Lung (tissue), 11 donors: ENCODE measurements at regions not wholly inside any gene's neighbourhood (a gene's known extent, or its start where the extent isn't known, plus 50 kb on each side); places are given as distances from the start of the nearest gene placed in this dataset.
"Not testable (repeated sequence)": the region's sequence is repeated elsewhere in the genome, so short reads cannot be mapped to it uniquely, and the experiment has no call there.

ENCODE experiments used
- ATAC-seq: fragments of 200-7000 bp; cut with Tn5 transposase; one replicate; pipeline ENCODE4 v1.9.1; 2020; ENCODE audit warnings: moderate number of reproducible peaks; ENCODE audit not compliant: insufficient read depth, low FRiP score
- DNase-seq, 3 donors: peaks; one replicate each; pipeline ENCODE4 v3.0.0-alpha.2; 2013 to 2017
- H3K27ac ChIP-seq, 2 donors: one replicate each; pipeline ENCODE4 v1.5.1; 2013; ENCODE audit warnings: mild to moderate bottlenecking in 2 of 2, moderate library complexity in 2 of 2, control low read depth in 1 of 2, inconsistent platforms in 1 of 2, low read depth in 1 of 2, low read length in 1 of 2
- H3K27me3 ChIP-seq, 3 donors: one replicate each; pipeline ENCODE4 v1.5.1; 2013; ENCODE audit warnings: low read length in 2 of 3; ENCODE audit not compliant: control insufficient read depth in 3 of 3, insufficient read depth in 3 of 3
- H3K36me3 ChIP-seq, 4 donors: one replicate each; pipeline ENCODE4 v1.5.1; 2013; ENCODE audit warnings: low read length in 4 of 4, mild to moderate bottlenecking in 1 of 4, moderate library complexity in 1 of 4; ENCODE audit not compliant: control insufficient read depth in 4 of 4, insufficient read depth in 4 of 4
- H3K4me1 ChIP-seq, 5 donors: one replicate each; pipeline ENCODE4 v1.5.1; 2013; ENCODE audit warnings: low read length in 5 of 5, mild to moderate bottlenecking in 2 of 5, moderate library complexity in 1 of 5; ENCODE audit not compliant: control insufficient read depth in 5 of 5, insufficient read depth in 5 of 5
- H3K4me3 ChIP-seq: one replicate; pipeline ENCODE4 v1.5.1; 2013; ENCODE audit warnings: mild to moderate bottlenecking, control low read depth, moderate library complexity
- H3K9ac ChIP-seq, 2 donors: one replicate each; pipeline ENCODE4 v1.5.1; 2013; ENCODE audit warnings: low read length in 2 of 2, control low read depth in 1 of 2; ENCODE audit not compliant: insufficient read depth in 1 of 2
- H3K9me3 ChIP-seq, 4 donors: one replicate each; pipeline ENCODE4 v1.5.1; 2013; ENCODE audit warnings: low read length in 3 of 4, mild to moderate bottlenecking in 1 of 4, moderate library complexity in 1 of 4; ENCODE audit not compliant: control insufficient read depth in 4 of 4, insufficient read depth in 3 of 4
- CTCF ChIP-seq: IDR thresholded peaks from 2 replicates; pipeline ENCODE4 v1.5.1; 2012; ENCODE audit warnings: mild to moderate bottlenecking; ENCODE audit errors: control extremely low read depth, extremely low read depth
- WGBS, 2 donors: extraction: QIAGEN DNeasy Blood & Tissue Kit; methylation state at CpG; one replicate each; pipeline ENCODE4 v1.1.7; 2013; 5-methylcytosine and 5-hydroxymethylcytosine counted together
- donor health status: control.
- donor health status: control.
- donor health status: Bipolar disorder and iron deficiency.
- donor health status: healthy.
- donor health status: DM: yes; HTN: yes; CAD: no.

- ATAC-seq, H3K27me3 ChIP-seq, H3K4me3 ChIP-seq, DNase-seq, H3K9ac ChIP-seq, H3K36me3 ChIP-seq, H3K9me3 ChIP-seq, H3K27ac ChIP-seq, H3K4me1 ChIP-seq: not testable (repeated sequence)
- WGBS, 2 donors, result 95 to 97% methylated on average over 34 to 47 of the region's 47 CpGs
Measured at GRCh38 chr3:143175940-143176894, 56.6 kb downstream of the CHST2 start.

- H3K9ac ChIP-seq, H3K36me3 ChIP-seq, DNase-seq, H3K9me3 ChIP-seq, H3K4me3 ChIP-seq, H3K27ac ChIP-seq, ATAC-seq, H3K4me1 ChIP-seq, H3K27me3 ChIP-seq: not testable (repeated sequence)
- WGBS, 2 donors, result 89 to 90% methylated on average over 6 of the region's 6 CpGs
Measured at GRCh38 chr3:143177965-143178364, 58.4 kb downstream of the CHST2 start.

GRCh38 chr3:143178775-143179548 is 59.4 kb downstream of the CHST2 start:
- DNase-seq, result not testable (repeated sequence)

GRCh38 chr3:143179603-143180002 is 60.0 kb downstream of the CHST2 start:
- ATAC-seq, result no peak
- H3K4me1 ChIP-seq, result no peaks in the 10 kb centered on the region
- H3K27me3 ChIP-seq, result no peaks in the 10 kb centered on the region
- WGBS, 2 donors, result 61 to 74% methylated on average over 5 of the region's 5 CpGs
- DNase-seq, result no peak
- no peak overlapping the region for H3K4me3 ChIP-seq
- H3K9ac ChIP-seq, result no peak overlapping the region
- peaks cover 0 to under 1% (median 0%) of the 10 kb centered on the region in 4 donors for H3K36me3 ChIP-seq
- no peak overlapping the region for H3K27ac ChIP-seq
- TF ChIP-seq CTCF, result no peak
- H3K9me3 ChIP-seq, result peaks cover 0 to 2% (median under 1%) of the 10 kb centered on the region in 4 donors

More at GRCh38 chr3:143178775-143179548, 59.4 kb downstream of the CHST2 start:
- not testable (repeated sequence) for H3K27ac ChIP-seq, ATAC-seq, H3K9me3 ChIP-seq, H3K9ac ChIP-seq, H3K4me1 ChIP-seq, H3K27me3 ChIP-seq, H3K36me3 ChIP-seq, H3K4me3 ChIP-seq
- 57 to 71% methylated on average over 3 of the region's 3 CpGs for WGBS, 2 donors

GRCh38 chr3:143180860-143181259 is 61.3 kb downstream of the CHST2 start:
- H3K4me1 ChIP-seq, H3K27me3 ChIP-seq, H3K36me3 ChIP-seq, DNase-seq, ATAC-seq, H3K9ac ChIP-seq, H3K4me3 ChIP-seq, H3K27ac ChIP-seq, H3K9me3 ChIP-seq: not testable (repeated sequence)
- WGBS, 2 donors, result 88 to 94% methylated on average over 2 of the region's 2 CpGs

GRCh38 chr3:143181977-143182376 is 62.4 kb downstream of the CHST2 start:
- not testable (repeated sequence) for H3K4me3 ChIP-seq, H3K36me3 ChIP-seq, ATAC-seq, DNase-seq, H3K27ac ChIP-seq, H3K9me3 ChIP-seq, H3K27me3 ChIP-seq, H3K4me1 ChIP-seq, H3K9ac ChIP-seq
- WGBS, 2 donors, result 0 to 51% methylated on average over 1 of the region's 1 CpG
